ENCODE measurements at regions not wholly inside any gene's neighbourhood (a gene's known extent, or its start where the extent isn't known, plus 50 kb on each side); places are given as distances from the start of the nearest gene placed in this dataset.

DNA sequence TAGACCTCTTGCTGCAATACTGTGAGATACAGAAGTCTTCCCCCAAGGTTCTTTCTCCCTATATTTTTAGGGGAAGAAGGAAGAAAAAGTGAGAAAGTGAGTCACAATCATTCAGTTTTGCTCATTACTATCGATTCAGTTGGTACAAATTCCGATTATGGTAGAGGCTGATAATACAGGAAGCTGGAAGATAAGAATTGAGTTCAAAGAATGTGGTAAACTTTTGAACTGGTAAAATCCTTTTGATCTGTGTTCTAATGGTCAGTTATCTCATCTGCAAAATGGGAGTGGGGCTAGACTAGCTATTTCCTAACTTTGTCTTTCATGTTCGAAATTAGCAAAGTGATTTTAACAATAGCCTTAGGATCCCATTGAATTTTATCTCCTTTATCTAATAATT lies 101.4 kb upstream of the FAT1 start:
- H3K14ac ChIP-seq (ENCODE audit: insufficient read depth, low read length): no peak overlapping the region
- no peak overlapping the region for H2BK20ac ChIP-seq (ENCODE audit: low read depth, low read length, poor library complexity, severe bottlenecking)
- H3K4ac ChIP-seq (ENCODE audit: low read depth, low read length): no peak overlapping the region
- H2BK120ac ChIP-seq (ENCODE audit: low read depth, low read length, poor library complexity, severe bottlenecking): no peak overlapping the region
- Mint-ChIP-seq H3K36me3 (ENCODE audit: insufficient read depth in 1 of 3, low read depth in 3 of 3) (no peaks in the 10 kb centered on the region), H3K9me3 (no peaks in the 10 kb centered on the region; a peak in 1 of 5 replicates), H3K27ac (no peak overlapping the region), H3K4me3 (no peak overlapping the region), H3K27me3 (ENCODE audit: low read depth) (no peaks in the 10 kb centered on the region; the same call in 1 of the 2 replicates), H3K4me1 (peaks cover 5 to 11% of the 10 kb centered on the region in 2 experiments; a peak in 2 of 4 replicates)
- H3K4me1 ChIP-seq (ENCODE audit: insufficient read depth, low read length): no peaks in the 10 kb centered on the region
- no peak overlapping the region for H3K18ac ChIP-seq (ENCODE audit: insufficient read length, low read depth, low read length)
- H4K91ac ChIP-seq (ENCODE audit: insufficient read length, low read depth, low read length): no peak overlapping the region
- no peak overlapping the region for H3K23ac ChIP-seq (ENCODE audit: insufficient read length, low read depth, low read length)
- no peak overlapping the region for H3K9ac ChIP-seq (ENCODE audit: extremely low read depth, insufficient read length, low read length)
- H4K8ac ChIP-seq (replicated peaks; ENCODE audit: insufficient read length, low read depth, low read length): no peak overlapping the region
- H3K27me3 ChIP-seq (ENCODE audit: insufficient read depth, low read length): no peaks in the 10 kb centered on the region
- H2BK5ac ChIP-seq (ENCODE audit: insufficient read length, low read length): no peak overlapping the region
- H2AFZ ChIP-seq (ENCODE audit: low read length): no peak overlapping the region
- no CpG with 5 or more reads among the region's 3 CpGs for WGBS (ENCODE audit: extremely low coverage, insufficient read length, low lambda C conversion rate)
- no peak overlapping the region for H3K27ac ChIP-seq (ENCODE audit: insufficient read length, low read depth, low read length)
- H2BK12ac ChIP-seq (ENCODE audit: insufficient read length, low read depth, low read length): no peak overlapping the region
- DNase-seq: no peak
- TF ChIP-seq, protein P1, sequence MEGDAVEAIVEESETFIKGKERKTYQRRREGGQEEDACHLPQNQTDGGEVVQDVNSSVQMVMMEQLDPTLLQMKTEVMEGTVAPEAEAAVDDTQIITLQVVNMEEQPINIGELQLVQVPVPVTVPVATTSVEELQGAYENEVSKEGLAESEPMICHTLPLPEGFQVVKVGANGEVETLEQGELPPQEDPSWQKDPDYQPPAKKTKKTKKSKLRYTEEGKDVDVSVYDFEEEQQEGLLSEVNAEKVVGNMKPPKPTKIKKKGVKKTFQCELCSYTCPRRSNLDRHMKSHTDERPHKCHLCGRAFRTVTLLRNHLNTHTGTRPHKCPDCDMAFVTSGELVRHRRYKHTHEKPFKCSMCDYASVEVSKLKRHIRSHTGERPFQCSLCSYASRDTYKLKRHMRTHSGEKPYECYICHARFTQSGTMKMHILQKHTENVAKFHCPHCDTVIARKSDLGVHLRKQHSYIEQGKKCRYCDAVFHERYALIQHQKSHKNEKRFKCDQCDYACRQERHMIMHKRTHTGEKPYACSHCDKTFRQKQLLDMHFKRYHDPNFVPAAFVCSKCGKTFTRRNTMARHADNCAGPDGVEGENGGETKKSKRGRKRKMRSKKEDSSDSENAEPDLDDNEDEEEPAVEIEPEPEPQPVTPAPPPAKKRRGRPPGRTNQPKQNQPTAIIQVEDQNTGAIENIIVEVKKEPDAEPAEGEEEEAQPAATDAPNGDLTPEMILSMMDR (conservative IDR thresholded peaks at IDR 0.05): no peak
- no peak overlapping the region for H2BK15ac ChIP-seq (ENCODE audit: low read depth, low read length)
- no peak overlapping the region for H3K56ac ChIP-seq (ENCODE audit: insufficient read length, low read depth, low read length)
- no peaks in the 10 kb centered on the region for H3K23me2 ChIP-seq (ENCODE audit: insufficient read length, low read depth, low read length, poor library complexity, severe bottlenecking)
- H2AK5ac ChIP-seq (ENCODE audit: insufficient read length, low read length): no peak overlapping the region
- no peaks in the 10 kb centered on the region for H4K20me1 ChIP-seq (ENCODE audit: control insufficient read depth, insufficient read depth, insufficient read length)
- H3K4me2 ChIP-seq (ENCODE audit: insufficient read depth, insufficient read length, low read length): no peak overlapping the region
- no peak overlapping the region for H3T11ph ChIP-seq (ENCODE audit: low read length)
- no peaks in the 10 kb centered on the region for H3K79me1 ChIP-seq (ENCODE audit: insufficient read depth, low read depth, low read length, poor library complexity, severe bottlenecking)
- no peaks in the 10 kb centered on the region for H3K79me2 ChIP-seq (ENCODE audit: insufficient read depth, low read length)
- no peak overlapping the region for H4K5ac ChIP-seq (ENCODE audit: insufficient read length, low read depth, low read length)
- H3K9me3 ChIP-seq (ENCODE audit: control insufficient read depth, low read depth, low read length): no peaks in the 10 kb centered on the region
